GM23338 (cell line): ENCODE measurements at regions not wholly inside any gene's neighbourhood (a gene's known extent, or its start where the extent isn't known, plus 50 kb on each side); places are given as distances from the start of the nearest gene placed in this dataset.

Source experiments
- ATAC-seq: fragments of 200-7000 bp; cut with Tn5 transposase; 3 replicates; pipeline ENCODE4 v1.9.1; 2020
- DNase-seq: peaks from one replicate; pipeline ENCODE4 v3.0.0-alpha.2; 2015; ENCODE audit warnings: low spot score
- H2AFZ ChIP-seq: fragments of 200-600 bp; sonication (generic); 2 replicates; pipeline ENCODE4 v1.8.0; 2016; ENCODE audit warnings: antibody characterized with exemption, mild to moderate bottlenecking, moderate library complexity
- H3F3A ChIP-seq: fragments of 200-600 bp; sonication (generic); replicated peaks from 2 replicates; pipeline ENCODE4 v1.8.0; 2017; ENCODE audit warnings: antibody characterized with exemption, mixed run types, low read depth
- H3K27ac ChIP-seq: fragments of 200-600 bp; sonication (generic); 2 replicates; pipeline ENCODE4 v1.6.1; 2016; ENCODE audit warnings: low read depth
- H3K27me3 ChIP-seq: fragments of 200-600 bp; sonication (generic); 2 replicates; pipeline ENCODE4 v1.8.0; 2016; ENCODE audit warnings: mild to moderate bottlenecking, mixed run types, moderate library complexity; ENCODE audit not compliant: insufficient read depth
- H3K36me3 ChIP-seq: fragments of 200-600 bp; sonication (generic); 2 replicates; pipeline ENCODE4 v1.8.0; 2016; ENCODE audit warnings: mild to moderate bottlenecking; ENCODE audit not compliant: insufficient read depth
- H3K4me1 ChIP-seq: fragments of 200-600 bp; sonication (generic); 2 replicates; pipeline ENCODE4 v1.8.0; 2016; ENCODE audit warnings: mild to moderate bottlenecking, moderate library complexity; ENCODE audit not compliant: insufficient read depth
- H3K4me2 ChIP-seq: fragments of 200-600 bp; sonication (generic); 2 replicates; pipeline ENCODE4 v1.7.1; 2017; ENCODE audit warnings: mixed run types
- H3K4me3 ChIP-seq: fragments of 200-600 bp; sonication (generic); 2 replicates; pipeline ENCODE4 v1.6.1; 2016; ENCODE audit warnings: mixed run types
- H3K79me2 ChIP-seq: fragments of 200-600 bp; sonication (generic); replicated peaks from 2 replicates; pipeline ENCODE4 v1.8.0; 2017; ENCODE audit warnings: mild to moderate bottlenecking; ENCODE audit not compliant: insufficient read depth
- H3K9me2 ChIP-seq: fragments of 200-600 bp; sonication (generic); 2 replicates; pipeline ENCODE4 v1.8.0; 2017; ENCODE audit not compliant: insufficient read depth
- H4K20me1 ChIP-seq: fragments of 200-600 bp; sonication (generic); replicated peaks from 2 replicates; pipeline ENCODE4 v1.8.0; 2017; ENCODE audit warnings: mild to moderate bottlenecking; ENCODE audit not compliant: insufficient read depth
- H3K27ac Mint-ChIP-seq: 2 replicates; pipeline ENCODE4 v1.8.0; 2020; ENCODE audit warnings: inconsistent platforms, mild to moderate bottlenecking, moderate library complexity, mixed read lengths
- H3K27me3 Mint-ChIP-seq: 3 replicates; pipeline ENCODE4 v1.8.0; 2022; ENCODE audit warnings: low read depth, mild to moderate bottlenecking, moderate library complexity, mixed read lengths, inconsistent platforms; ENCODE audit not compliant: insufficient read depth, poor library complexity
- H3K36me3 Mint-ChIP-seq: 3 replicates; pipeline ENCODE4 v1.8.0; 2021; ENCODE audit warnings: low read depth, mild to moderate bottlenecking, inconsistent platforms, moderate library complexity, mixed read lengths
- H3K4me1 Mint-ChIP-seq: 3 replicates; pipeline ENCODE4 v1.8.0; 2020; ENCODE audit warnings: mild to moderate bottlenecking, inconsistent platforms, mixed read lengths
- H3K4me3 Mint-ChIP-seq: 3 replicates; pipeline ENCODE4 v1.8.0; 2021; ENCODE audit warnings: moderate library complexity, mild to moderate bottlenecking, inconsistent platforms, mixed read lengths
- H3K9me3 Mint-ChIP-seq: 3 replicates; pipeline ENCODE4 v1.8.0; 2020; ENCODE audit warnings: moderate library complexity, mild to moderate bottlenecking, inconsistent platforms, mixed read lengths
- CREB1 ChIP-seq: fragments of 250-450 bp; sonication (Bioruptor Pico); IDR thresholded peaks from 2 replicates; pipeline ENCODE4 v1.5.0; 2020; ENCODE audit warnings: low read depth, mild to moderate bottlenecking, moderate library complexity
- ETS1 ChIP-seq: IDR thresholded peaks from 2 replicates; pipeline ENCODE4 v1.6.1; 2016; ENCODE audit warnings: antibody characterized with exemption
- EZH2 ChIP-seq: fragments of 200-600 bp; sonication (generic); IDR thresholded peaks from one replicate; pipeline ENCODE4 v1.8.0; 2017; ENCODE audit warnings: antibody characterized with exemption, mild to moderate bottlenecking, low read depth; ENCODE audit not compliant: unreplicated experiment
- EZH2phosphoT487 ChIP-seq: fragments of 200-600 bp; sonication (generic); IDR thresholded peaks from one replicate; pipeline ENCODE4 v1.8.1; 2018; ENCODE audit warnings: antibody characterized with exemption; ENCODE audit not compliant: unreplicated experiment
- NANOG ChIP-seq: IDR thresholded peaks from 2 replicates; pipeline ENCODE4 v1.6.1; 2016; ENCODE audit warnings: antibody characterized with exemption, borderline replicate concordance
- POLR2AphosphoS5 ChIP-seq: IDR thresholded peaks from 2 replicates; pipeline ENCODE4 v1.6.1; 2016; ENCODE audit warnings: antibody characterized with exemption, low read depth
- REST ChIP-seq: IDR thresholded peaks from one replicate; pipeline ENCODE4 v1.6.1; 2018; ENCODE audit warnings: antibody characterized with exemption; ENCODE audit not compliant: unreplicated experiment
- ZNF462 ChIP-seq: fragments of 250-450 bp; sonication (Bioruptor Pico); IDR thresholded peaks from 2 replicates; pipeline ENCODE4 v1.5.0; 2020; ENCODE audit warnings: mild to moderate bottlenecking, moderate library complexity

- no peak for DNase-seq
These were observed 115.6 kb upstream of the GPC1 start for GRCh38 chr2:240319855-240320203.

More at GRCh38 chr2:240319855-240320203, 115.6 kb upstream of the GPC1 start:
- Histone ChIP-seq H3K27ac (no peak overlapping the region), H3K4me2 (no peak overlapping the region), H3K9me2 (no peaks in the 10 kb centered on the region), H3K79me2 (no peaks in the 10 kb centered on the region), H3F3A (no peaks in the 10 kb centered on the region), H4K20me1 (no peaks in the 10 kb centered on the region), H3K36me3 (no peaks in the 10 kb centered on the region), H3K4me1 (no peaks in the 10 kb centered on the region), H3K27me3 (no peaks in the 10 kb centered on the region), H2AFZ (0 out of 2 replicates have a peak overlapping the region, but pooled peaks have one; percentile 52), H3K4me3 (no peak overlapping the region)
- no peak for TF ChIP-seq ZNF462
- no peak for TF ChIP-seq CREB1
- TF ChIP-seq REST = no peak
- TF ChIP-seq ETS1 = no peak
- TF ChIP-seq EZH2 = no peak
- no peak for TF ChIP-seq POLR2AphosphoS5
- no peak for TF ChIP-seq NANOG
- no peak for TF ChIP-seq EZH2phosphoT487
- Mint-ChIP-seq H3K9me3 (no peaks in the 10 kb centered on the region), H3K27me3 (peaks cover 3% of the 10 kb centered on the region), H3K4me3 (no peak overlapping the region), H3K27ac (no peak overlapping the region; the same call in 1 of the 2 replicates), H3K4me1 (peaks cover 2% of the 10 kb centered on the region), H3K36me3 (no peaks in the 10 kb centered on the region)
- ATAC-seq = no peak; the same call in 2 of the 3 replicates
